PFSK-1 (cell line): ENCODE measurements at regions not wholly inside any gene's neighbourhood (a gene's known extent, or its start where the extent isn't known, plus 50 kb on each side); places are given as distances from the start of the nearest gene placed in this dataset.

Source experiments
- FOXP2 ChIP-seq: optimal IDR thresholded peaks from 2 replicates; pipeline ENCODE3; 2011; ENCODE audit warnings: borderline replicate concordance, control low read depth, inconsistent platforms; ENCODE audit not compliant: insufficient read depth; ENCODE audit errors: extremely low read length, extremely low read depth
- POLR2AphosphoS5 ChIP-seq: IDR thresholded peaks from 2 replicates; pipeline ENCODE4 v1.6.1; 2012; ENCODE audit warnings: low read depth, mild to moderate bottlenecking, control low read depth, low read length, moderate library complexity
- REST ChIP-seq, 2 experiments: IDR thresholded peaks; 2 replicates each; pipeline versions ENCODE4 v1.6.1 to v1.8.0; 2011 to 2012; ENCODE audit warnings: low read depth in 2 of 2, low read length in 2 of 2, control low read depth in 1 of 2, inconsistent platforms in 1 of 2, mild to moderate bottlenecking in 1 of 2, moderate library complexity in 1 of 2; ENCODE audit not compliant: insufficient read depth in 1 of 2
- SIN3A ChIP-seq: IDR thresholded peaks from 2 replicates; pipeline ENCODE4 v1.6.1; 2012; ENCODE audit warnings: mild to moderate bottlenecking, low read length, moderate library complexity, borderline replicate concordance; ENCODE audit not compliant: insufficient read depth
- TAF1 ChIP-seq: IDR thresholded peaks from 2 replicates; pipeline ENCODE4 v1.6.1; 2012; ENCODE audit warnings: low read length, control low read depth, borderline replicate concordance; ENCODE audit not compliant: insufficient read depth

- TF ChIP-seq POLR2AphosphoS5 (no peak), TAF1 (no peak), REST (IDR thresholded peaks at IDR 0.05; ENCODE audit: insufficient read depth in 1 of 2, low read depth in 2 of 2, low read length in 2 of 2) (no peak), SIN3A (no peak), FOXP2 (no peak)
Observed at GRCh38 chr2:30072250-30072842, 74.5 kb upstream of the YPEL5 start.

GRCh38 chr2:30073523-30073922, 73.3 kb upstream of the YPEL5 start:
- no peak for TF ChIP-seq TAF1
- no peak for TF ChIP-seq SIN3A
- no peak for TF ChIP-seq REST (IDR thresholded peaks at IDR 0.05; ENCODE audit: insufficient read depth in 1 of 2, low read depth in 2 of 2, low read length in 2 of 2)
- TF ChIP-seq FOXP2 = no peak
- TF ChIP-seq POLR2AphosphoS5 = no peak

- TF ChIP-seq POLR2AphosphoS5 = no peak
- no peak for TF ChIP-seq SIN3A
Observed at GRCh38 chr2:30074023-30074422, 72.8 kb upstream of the YPEL5 start.

GRCh38 chr2:30078521-30078920, 68.3 kb upstream of the YPEL5 start:
- TF ChIP-seq REST (IDR thresholded peaks at IDR 0.05; ENCODE audit: insufficient read depth in 1 of 2, low read depth in 2 of 2, low read length in 2 of 2) (no peak), POLR2AphosphoS5 (no peak), SIN3A (no peak), FOXP2 (no peak), TAF1 (no peak)

GRCh38 chr2:30084915-30085314, 61.9 kb upstream of the YPEL5 start:
- no peak for TF ChIP-seq POLR2AphosphoS5
- no peak for TF ChIP-seq TAF1
- no peak for TF ChIP-seq FOXP2
- TF ChIP-seq REST (IDR thresholded peaks at IDR 0.05; ENCODE audit: insufficient read depth in 1 of 2, low read depth in 2 of 2, low read length in 2 of 2) = no peak
- no peak for TF ChIP-seq SIN3A
